ENCODE measurements at regions not wholly inside any gene's neighbourhood (a gene's known extent, or its start where the extent isn't known, plus 50 kb on each side); places are given as distances from the start of the nearest gene placed in this dataset.

DNA sequence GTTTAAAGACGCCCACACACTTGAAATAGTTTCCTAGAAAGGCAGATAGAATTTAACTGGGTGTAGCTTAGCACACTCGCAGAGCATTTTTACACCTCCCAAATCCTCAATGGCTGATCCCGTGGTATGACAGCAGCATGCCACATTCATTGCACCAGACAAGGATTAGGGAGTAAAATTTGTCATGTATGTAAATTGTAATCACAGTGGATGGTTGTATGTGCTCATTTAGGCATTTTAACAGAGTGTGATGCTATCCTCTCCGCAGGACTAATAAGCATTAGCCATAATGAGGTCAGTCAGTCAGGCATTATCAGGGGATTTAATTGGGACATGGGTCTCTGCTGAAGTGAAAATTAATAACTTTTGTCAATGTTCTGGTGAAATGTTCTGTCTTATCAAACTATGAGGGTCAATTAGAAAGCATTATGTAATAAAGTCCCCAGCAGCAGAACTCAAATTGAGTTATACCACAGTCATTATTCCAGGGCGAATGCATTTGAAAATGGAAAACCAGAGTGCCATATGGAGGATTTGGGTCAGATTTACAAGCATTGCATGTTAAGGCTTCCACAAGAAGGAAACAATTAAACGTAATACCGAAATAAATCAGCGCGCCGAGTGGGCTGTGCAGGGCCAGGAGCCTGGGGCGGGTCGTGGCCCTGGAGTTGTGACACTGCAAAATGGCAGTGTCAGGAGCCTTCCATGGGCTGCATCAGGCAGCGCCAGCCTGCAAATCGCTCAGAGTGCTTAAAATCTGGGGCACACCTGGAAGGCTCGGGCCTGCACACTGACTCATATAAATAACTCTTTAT lies 602.2 kb downstream of the BNC2 start:
- TF ChIP-seq POLR2A (IDR thresholded peaks at IDR 0.05; ENCODE audit: low read length) (no peak), GATA1 (IDR thresholded peaks at IDR 0.05; ENCODE audit: low read depth, low read length) (no peak)
